HEK293 (cell line): ENCODE measurements at regions not wholly inside any gene's neighbourhood (a gene's known extent, or its start where the extent isn't known, plus 50 kb on each side); places are given as distances from the start of the nearest gene placed in this dataset.

Source experiments
- KLF8 ChIP-seq: fragments of 450-650 bp; formaldehyde crosslinking; IDR thresholded peaks from 2 replicates; pipeline ENCODE4 v1.5.1; 2016; ENCODE audit warnings: missing biosample characterization, missing genetic modification characterization
- MYNN ChIP-seq: fragments of 450-650 bp; formaldehyde crosslinking; IDR thresholded peaks from 2 replicates; pipeline ENCODE4 v1.5.1; 2016; ENCODE audit warnings: missing biosample characterization, missing genetic modification characterization, borderline replicate concordance
- SP2 ChIP-seq: fragments of 450-650 bp; formaldehyde crosslinking; IDR thresholded peaks from 2 replicates; pipeline ENCODE4 v1.5.1; 2016; ENCODE audit warnings: missing biosample characterization, missing genetic modification characterization
- ZNF10 ChIP-seq: fragments of 450-650 bp; formaldehyde crosslinking; IDR thresholded peaks from 2 replicates; pipeline ENCODE4 v1.5.1; 2017; ENCODE audit warnings: missing biosample characterization, missing genetic modification characterization
- ZNF112 ChIP-seq: fragments of 450-650 bp; formaldehyde crosslinking; IDR thresholded peaks from 2 replicates; pipeline ENCODE4 v1.5.0; 2017; ENCODE audit warnings: missing biosample characterization, missing genetic modification characterization
- ZNF146 ChIP-seq: fragments of 450-650 bp; formaldehyde crosslinking; IDR thresholded peaks from 2 replicates; pipeline ENCODE4 v1.5.1; 2016; ENCODE audit warnings: missing biosample characterization, missing genetic modification characterization
- ZNF223 ChIP-seq: fragments of 450-650 bp; formaldehyde crosslinking; IDR thresholded peaks from 2 replicates; pipeline ENCODE4 v1.5.1; 2016; ENCODE audit warnings: missing biosample characterization, missing genetic modification characterization
- ZNF274 ChIP-seq, 2 experiments: fragments of 200-500 bp in 1 of 2; fragments of 450-650 bp in 1 of 2; sonication (Bioruptor generic) in 1 of 2; formaldehyde crosslinking in 1 of 2; IDR thresholded peaks; 2 replicates each; pipeline versions ENCODE4 v1.5.1 to v1.6.1; 2014 to 2016; ENCODE audit warnings: borderline replicate concordance in 1 of 2, inconsistent platforms in 1 of 2, low read length in 1 of 2, missing biosample characterization in 1 of 2, missing genetic modification characterization in 1 of 2
- ZNF585B ChIP-seq: fragments of 450-650 bp; formaldehyde crosslinking; IDR thresholded peaks from 2 replicates; pipeline ENCODE4 v1.5.1; 2016; ENCODE audit warnings: missing biosample characterization, missing genetic modification characterization
- TF ChIP-seq, protein P1 (sequence below): fragments of 450-650 bp; formaldehyde crosslinking; IDR thresholded peaks from 2 replicates; pipeline ENCODE4 v1.5.1; 2016; ENCODE audit warnings: missing biosample characterization, missing genetic modification characterization
- TF ChIP-seq, protein P2 (sequence below): fragments of 450-650 bp; IDR thresholded peaks from 2 replicates; pipeline ENCODE4 v1.5.1; 2018; ENCODE audit warnings: missing biosample characterization, mild to moderate bottlenecking, missing genetic modification characterization
- TF ChIP-seq, protein P3 (sequence below): sonication (generic); formaldehyde crosslinking; IDR thresholded peaks from 2 replicates; pipeline ENCODE4 v1.8.1; 2022; ENCODE audit warnings: mild to moderate bottlenecking, moderate library complexity, missing genetic modification reagents

DNA sequence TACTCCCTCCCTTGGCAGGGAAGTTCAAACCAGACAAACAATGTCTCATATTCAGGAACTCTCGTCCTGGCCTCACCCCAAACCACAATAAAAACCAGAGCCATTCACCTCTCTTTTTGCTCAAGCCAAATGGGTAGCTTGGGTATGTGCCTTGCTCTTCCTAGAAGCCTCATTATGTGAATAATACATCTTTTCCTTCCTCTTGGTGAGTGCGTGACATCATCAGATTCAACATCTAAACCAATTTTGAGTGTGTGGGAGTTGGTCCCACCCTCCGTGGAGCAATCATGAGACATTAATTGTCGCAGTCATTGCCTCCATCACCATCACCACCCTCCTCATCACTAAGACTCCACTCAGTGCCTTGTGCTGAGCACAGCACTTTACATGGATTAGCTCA is 482.9 kb downstream of the PTPRU start:
- no peak for TF ChIP-seq ZNF10 (tag by site-specific recombination)
- no peak for TF ChIP-seq KLF8 (tag by site-specific recombination)
- no peak for TF ChIP-seq ZNF112 (tag by site-specific recombination)
- TF ChIP-seq, protein P1, sequence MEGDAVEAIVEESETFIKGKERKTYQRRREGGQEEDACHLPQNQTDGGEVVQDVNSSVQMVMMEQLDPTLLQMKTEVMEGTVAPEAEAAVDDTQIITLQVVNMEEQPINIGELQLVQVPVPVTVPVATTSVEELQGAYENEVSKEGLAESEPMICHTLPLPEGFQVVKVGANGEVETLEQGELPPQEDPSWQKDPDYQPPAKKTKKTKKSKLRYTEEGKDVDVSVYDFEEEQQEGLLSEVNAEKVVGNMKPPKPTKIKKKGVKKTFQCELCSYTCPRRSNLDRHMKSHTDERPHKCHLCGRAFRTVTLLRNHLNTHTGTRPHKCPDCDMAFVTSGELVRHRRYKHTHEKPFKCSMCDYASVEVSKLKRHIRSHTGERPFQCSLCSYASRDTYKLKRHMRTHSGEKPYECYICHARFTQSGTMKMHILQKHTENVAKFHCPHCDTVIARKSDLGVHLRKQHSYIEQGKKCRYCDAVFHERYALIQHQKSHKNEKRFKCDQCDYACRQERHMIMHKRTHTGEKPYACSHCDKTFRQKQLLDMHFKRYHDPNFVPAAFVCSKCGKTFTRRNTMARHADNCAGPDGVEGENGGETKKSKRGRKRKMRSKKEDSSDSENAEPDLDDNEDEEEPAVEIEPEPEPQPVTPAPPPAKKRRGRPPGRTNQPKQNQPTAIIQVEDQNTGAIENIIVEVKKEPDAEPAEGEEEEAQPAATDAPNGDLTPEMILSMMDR (tag by site-specific recombination), result no peak
- TF ChIP-seq ZNF146 (tag by site-specific recombination), result no peak
- no peak for TF ChIP-seq ZNF274 (IDR thresholded peaks at IDR 0.05; ENCODE audit: low read length)
- no peak for TF ChIP-seq ZNF274 (tag by site-specific recombination; IDR thresholded peaks at IDR 0.05; ENCODE audit: borderline replicate concordance)
- TF ChIP-seq SP2 (tag by site-specific recombination), result no peak
- TF ChIP-seq ZNF223, result no peak
- TF ChIP-seq, protein P2, sequence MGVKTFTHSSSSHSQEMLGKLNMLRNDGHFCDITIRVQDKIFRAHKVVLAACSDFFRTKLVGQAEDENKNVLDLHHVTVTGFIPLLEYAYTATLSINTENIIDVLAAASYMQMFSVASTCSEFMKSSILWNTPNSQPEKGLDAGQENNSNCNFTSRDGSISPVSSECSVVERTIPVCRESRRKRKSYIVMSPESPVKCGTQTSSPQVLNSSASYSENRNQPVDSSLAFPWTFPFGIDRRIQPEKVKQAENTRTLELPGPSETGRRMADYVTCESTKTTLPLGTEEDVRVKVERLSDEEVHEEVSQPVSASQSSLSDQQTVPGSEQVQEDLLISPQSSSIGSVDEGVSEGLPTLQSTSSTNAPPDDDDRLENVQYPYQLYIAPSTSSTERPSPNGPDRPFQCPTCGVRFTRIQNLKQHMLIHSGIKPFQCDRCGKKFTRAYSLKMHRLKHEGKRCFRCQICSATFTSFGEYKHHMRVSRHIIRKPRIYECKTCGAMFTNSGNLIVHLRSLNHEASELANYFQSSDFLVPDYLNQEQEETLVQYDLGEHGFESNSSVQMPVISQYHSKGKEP (tag by site-specific recombination), result no peak
- TF ChIP-seq MYNN, result no peak
- TF ChIP-seq, protein P3, sequence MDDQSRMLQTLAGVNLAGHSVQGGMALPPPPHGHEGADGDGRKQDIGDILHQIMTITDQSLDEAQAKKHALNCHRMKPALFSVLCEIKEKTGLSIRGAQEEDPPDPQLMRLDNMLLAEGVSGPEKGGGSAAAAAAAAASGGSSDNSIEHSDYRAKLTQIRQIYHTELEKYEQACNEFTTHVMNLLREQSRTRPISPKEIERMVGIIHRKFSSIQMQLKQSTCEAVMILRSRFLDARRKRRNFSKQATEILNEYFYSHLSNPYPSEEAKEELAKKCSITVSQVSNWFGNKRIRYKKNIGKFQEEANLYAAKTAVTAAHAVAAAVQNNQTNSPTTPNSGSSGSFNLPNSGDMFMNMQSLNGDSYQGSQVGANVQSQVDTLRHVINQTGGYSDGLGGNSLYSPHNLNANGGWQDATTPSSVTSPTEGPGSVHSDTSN (CRISPR knock-in tag), result no peak
- no peak for TF ChIP-seq ZNF585B
